Spleen (tissue), 11 donors: ENCODE measurements at regions not wholly inside any gene's neighbourhood (a gene's known extent, or its start where the extent isn't known, plus 50 kb on each side); places are given as distances from the start of the nearest gene placed in this dataset.

Experiments used
- DNase-seq: peaks from one replicate; pipeline ENCODE4 v3.0.0-alpha.2; 2020
- H3K27ac ChIP-seq, 8 donors: fragments of 200-600 bp; sonication (generic) in 7 of 8; 1 replicate in 4 of 8; 2 replicates in 4 of 8; pipeline versions ENCODE4 v1.5.0 to v1.8.0; 2016 to 2021; ENCODE audit warnings: inconsistent platforms in 4 of 8, mild to moderate bottlenecking in 4 of 8, moderate library complexity in 1 of 8
- H3K27me3 ChIP-seq, 7 donors: fragments of 200-600 bp; sonication (generic) in 6 of 7; replicated peaks in 1 of 7; 1 replicate in 4 of 7; 2 replicates in 3 of 7; pipeline versions ENCODE4 v1.5.0 to v1.8.0; 2016 to 2021; ENCODE audit warnings: inconsistent platforms in 3 of 7, mild to moderate bottlenecking in 1 of 7
- H3K36me3 ChIP-seq, 6 donors: fragments of 200-600 bp; sonication (generic) in 5 of 6; 1 replicate in 4 of 6; 2 replicates in 2 of 6; pipeline versions ENCODE4 v1.5.0 to v1.8.0; 2016 to 2021; ENCODE audit warnings: inconsistent platforms in 2 of 6
- H3K4me1 ChIP-seq, 6 donors: fragments of 200-600 bp; sonication (generic) in 5 of 6; 1 replicate in 3 of 6; 2 replicates in 3 of 6; pipeline versions ENCODE4 v1.5.0 to v1.8.0; 2016 to 2021; ENCODE audit warnings: inconsistent platforms in 3 of 6
- H3K4me3 ChIP-seq, 8 donors: fragments of 200-600 bp; sonication (generic) in 7 of 8; 1 replicate in 4 of 8; 2 replicates in 4 of 8; pipeline versions ENCODE4 v1.5.0 to v1.8.0; 2016 to 2021; ENCODE audit warnings: inconsistent platforms in 4 of 8, mild to moderate bottlenecking in 4 of 8, moderate library complexity in 2 of 8
- H3K9me3 ChIP-seq, 8 donors: fragments of 200-600 bp; sonication (generic) in 7 of 8; 1 replicate in 4 of 8; 2 replicates in 4 of 8; pipeline versions ENCODE4 v1.5.0 to v1.8.0; 2016 to 2021; ENCODE audit warnings: inconsistent platforms in 4 of 8
- CTCF ChIP-seq, 11 experiments: fragments of 200-600 bp in 7 of 11; fragments of 450-650 bp in 4 of 11; sonication (generic) in 4 of 11; IDR thresholded peaks in 8 of 11; conservative IDR thresholded peaks in 3 of 11; 1 replicate in 7 of 11; 2 replicates in 4 of 11; pipeline versions ENCODE4 v1.4.0 to v1.8.0; 2016 to 2021; ENCODE audit warnings: antibody characterized with exemption in 11 of 11, inconsistent platforms in 4 of 11, mild to moderate bottlenecking in 1 of 11
- POLR2A ChIP-seq, 3 donors: fragments of 450-650 bp; IDR thresholded peaks; one replicate each; pipeline ENCODE4 v1.5.1; 2017; ENCODE audit warnings: antibody characterized with exemption in 3 of 3, mild to moderate bottlenecking in 1 of 3
- POLR2AphosphoS5 ChIP-seq, 3 donors: sonication (generic); formaldehyde crosslinking; IDR thresholded peaks; one replicate each; pipeline ENCODE4 v1.5.1; 2017; ENCODE audit warnings: antibody characterized with exemption in 3 of 3
- WGBS, 5 donors: extraction: QIAGEN DNeasy Blood & Tissue Kit in 3 of 5; methylation state at CpG; one replicate each; pipeline versions ENCODE4 v1.1.5 to v1.1.7; 2013 to 2018; 5-methylcytosine and 5-hydroxymethylcytosine counted together
- intact Hi-C: fragments of 100-400 bp; cut with DNase I; formaldehyde crosslinking; loops from one replicate; pipeline ENCODE4 v1.15.0; 2023; ENCODE audit warnings: low total_unique reads
- donor health status: healthy with polysubstance abuse.
- donor health status: DM: no; HTN: no; CAD: no; lungs with moderate emphysema.
- donor health status: DM: no; HTN: no; CAD: no.
- donor health status: Bipolar disorder and iron deficiency.
- donor health status: healthy.
- donor health status: DM: no; HTN: no; CAD: no.
- donor health status: DM: yes; HTN: yes; CAD: no.

- intact Hi-C loops, result no loop called here
- Histone ChIP-seq H3K27me3 (peaks cover 0 to 56% (median 11%) of the 10 kb centered on the region in 7 donors), H3K27ac (no peak overlapping the region), H3K36me3 (no peaks in the 10 kb centered on the region), H3K4me1 (no peaks in the 10 kb centered on the region), H3K9me3 (no peaks in the 10 kb centered on the region), H3K4me3 (no peak overlapping the region)
- TF ChIP-seq POLR2A (IDR thresholded peaks at IDR 0.05), result no peak
- no peak for TF ChIP-seq POLR2AphosphoS5 (IDR thresholded peaks at IDR 0.05)
- no peak for TF ChIP-seq CTCF (IDR thresholded peaks at IDR 0.05 in 8 of 11, conservative IDR thresholded peaks at IDR 0.05 in 3 of 11)
- DNase-seq, result no peak
- 76 to 83% (median 78%) methylated on average over 12 of the region's 12 CpGs for WGBS, 5 donors
These were observed 277.0 kb downstream of the ZNF536 start for GRCh38 chr19:30648866-30649862.

DNA sequence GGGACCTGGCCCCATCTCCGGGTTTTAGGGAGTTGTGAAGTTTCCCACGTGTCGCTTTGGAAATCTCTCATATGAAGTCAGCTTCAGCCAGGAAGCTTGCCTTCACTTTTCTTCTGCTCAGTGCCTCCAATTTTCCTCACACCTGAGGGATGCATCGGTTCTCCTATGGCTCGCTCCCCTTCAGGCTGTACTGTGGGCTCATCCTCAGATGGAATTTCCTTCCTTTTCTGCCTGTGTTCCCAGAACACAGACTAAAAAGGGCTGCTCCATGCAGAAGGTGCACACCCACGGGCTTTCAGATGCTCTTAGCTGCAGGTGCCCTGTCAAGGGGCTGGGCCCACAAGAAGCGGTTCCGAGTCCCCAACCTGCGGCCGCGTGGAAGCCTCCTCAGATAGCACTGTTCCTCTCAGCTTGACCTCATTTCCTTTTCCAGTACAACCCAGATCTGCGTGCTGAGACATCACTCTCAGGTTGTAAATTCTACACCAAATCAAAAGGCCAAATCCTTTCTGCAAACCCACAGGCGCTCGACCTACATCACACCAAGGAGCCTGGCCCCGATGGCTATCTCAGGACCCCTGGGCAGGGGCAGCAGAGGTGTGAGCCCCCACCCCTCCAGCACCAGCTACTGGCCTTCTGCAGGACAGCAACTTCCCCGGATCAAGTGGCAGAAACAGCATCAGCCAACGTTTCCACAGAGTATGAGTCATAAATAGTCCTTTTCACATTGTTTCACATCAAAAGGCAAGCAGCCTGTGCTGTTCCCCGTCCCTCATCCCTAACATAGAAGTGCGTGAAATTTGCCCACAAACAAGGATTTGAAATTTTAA is 275.9 kb downstream of the ZNF536 start:
- 47 to 57% (median 50%) methylated on average over 19 of the region's 19 CpGs for WGBS, 5 donors
- Histone ChIP-seq H3K4me3 (no peak overlapping the region), H3K4me1 (no peaks in the 10 kb centered on the region), H3K27me3 (peaks cover 0 to 46% (median 11%) of the 10 kb centered on the region in 7 donors), H3K9me3 (no peaks in the 10 kb centered on the region), H3K36me3 (no peaks in the 10 kb centered on the region), H3K27ac (no peak overlapping the region)
- TF ChIP-seq POLR2AphosphoS5 (IDR thresholded peaks at IDR 0.05) (no peak), POLR2A (IDR thresholded peaks at IDR 0.05) (no peak), CTCF (IDR thresholded peaks at IDR 0.05 in 8 of 11, conservative IDR thresholded peaks at IDR 0.05 in 3 of 11) (no peak)
- no peak for DNase-seq
- intact Hi-C loops, result no loop called here

- no peak for DNase-seq
- H3K4me3 ChIP-seq, result no peak overlapping the region
- H3K9me3 ChIP-seq, result no peaks in the 10 kb centered on the region
- intact Hi-C loops, result no loop called here
- H3K27me3 ChIP-seq, result peaks cover 0 to 41% (median 11%) of the 10 kb centered on the region in 7 donors
- H3K36me3 ChIP-seq, result no peaks in the 10 kb centered on the region
- H3K4me1 ChIP-seq, result no peaks in the 10 kb centered on the region
- TF ChIP-seq POLR2AphosphoS5 (IDR thresholded peaks at IDR 0.05), result no peak
- H3K27ac ChIP-seq, result no peak overlapping the region
- WGBS, 5 donors, result 77 to 86% (median 83%) methylated on average over 6 of the region's 6 CpGs
These were observed 274.6 kb downstream of the ZNF536 start for GRCh38 chr19:30646806-30647205.

DNA sequence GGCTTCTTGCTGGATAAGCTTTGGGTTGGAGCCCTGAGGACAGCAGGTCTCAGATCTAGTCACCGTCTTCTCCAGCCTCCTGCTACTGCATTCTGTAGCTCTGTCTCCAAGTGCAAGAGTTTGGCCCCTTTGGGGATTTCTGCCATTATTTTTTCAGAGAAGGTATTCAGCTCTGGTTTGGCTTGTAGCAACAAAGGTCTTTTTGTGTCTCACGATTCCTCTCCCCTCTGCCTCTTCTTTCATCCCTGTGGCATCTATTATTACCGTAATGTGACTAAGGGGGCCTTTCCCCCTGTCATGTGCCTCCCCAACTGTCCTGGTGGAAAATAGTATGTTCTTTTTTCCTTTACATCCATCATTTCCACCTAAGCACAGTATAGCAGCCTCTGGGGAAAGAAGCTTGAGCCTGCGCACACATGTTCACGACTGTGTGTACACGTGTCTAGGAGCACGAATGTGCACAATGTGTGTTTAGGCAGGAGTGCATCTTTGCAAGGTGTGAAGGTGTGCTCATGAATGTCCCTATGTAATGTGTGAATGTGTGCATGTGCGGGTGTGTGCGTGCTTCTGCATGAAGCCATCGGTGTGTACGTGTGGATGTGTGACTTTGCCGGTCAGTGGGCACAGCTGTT is 273.9 kb downstream of the ZNF536 start:
- Histone ChIP-seq H3K36me3 (no peaks in the 10 kb centered on the region), H3K4me1 (no peaks in the 10 kb centered on the region), H3K4me3 (no peak overlapping the region), H3K27me3 (peaks cover 0 to 39% (median 11%) of the 10 kb centered on the region in 7 donors), H3K9me3 (no peaks in the 10 kb centered on the region), H3K27ac (no peak overlapping the region)
- DNase-seq, result no peak
- TF ChIP-seq CTCF (IDR thresholded peaks at IDR 0.05 in 8 of 11, conservative IDR thresholded peaks at IDR 0.05 in 3 of 11), result no peak
- no peak for TF ChIP-seq POLR2AphosphoS5 (IDR thresholded peaks at IDR 0.05)
- no peak for TF ChIP-seq POLR2A (IDR thresholded peaks at IDR 0.05)
- intact Hi-C loops, result no loop called here
- 89 to 95% (median 91%) methylated on average over 12 of the region's 12 CpGs for WGBS, 5 donors
